GM18873 (cell line): ENCODE measurements at regions not wholly inside any gene's neighbourhood (a gene's known extent, or its start where the extent isn't known, plus 50 kb on each side); places are given as distances from the start of the nearest gene placed in this dataset.
A peak's percentile ranks its signal among the peaks of the same experiment; 100 is the strongest.

ENCODE experiments used
- ATAC-seq: cut with Tn5 transposase; IDR thresholded peaks from one replicate; pipeline ENCODE4 v1.9.1; 2021; ENCODE audit warnings: mild to moderate bottlenecking, moderate library complexity, moderate number of reproducible peaks; ENCODE audit not compliant: unreplicated experiment, low FRiP score

DNA sequence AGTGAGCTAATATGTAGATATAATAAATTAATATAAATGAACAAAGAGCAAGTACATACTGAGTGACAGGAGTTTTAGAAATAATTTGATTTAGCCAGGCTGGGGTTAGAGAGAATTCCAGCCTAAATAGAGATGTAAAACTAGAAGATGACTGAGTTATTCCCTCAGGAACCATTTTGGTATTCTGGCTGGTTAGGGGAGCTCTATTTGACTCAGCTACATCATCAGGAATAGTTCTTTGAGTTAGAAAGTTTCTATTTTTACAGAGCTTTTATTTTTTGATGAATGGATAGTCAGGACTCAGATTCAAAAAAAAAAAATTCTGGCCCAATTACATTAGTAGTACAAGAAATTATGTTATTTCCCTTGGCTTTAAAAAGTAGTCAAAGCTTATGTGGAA lies 180.4 kb upstream of the MID1 start:
- ATAC-seq: no peak

GRCh38 chrX:10811111-10811510 lies 190.7 kb upstream of the MID1 start:
- no peak for ATAC-seq

GRCh38 chrX:10813761-10814160 lies 193.4 kb upstream of the MID1 start:
- no peak for ATAC-seq

- ATAC-seq: no peak
These were observed 198.3 kb upstream of the MID1 start for GRCh38 chrX:10818651-10819050.

- no peak for ATAC-seq
These were observed 199.6 kb upstream of the MID1 start for GRCh38 chrX:10819973-10820372.

- ATAC-seq: no peak
These were observed 200.9 kb upstream of the MID1 start for GRCh38 chrX:10821293-10821692.

GRCh38 chrX:10828036-10828435 lies 207.7 kb upstream of the MID1 start:
- no peak for ATAC-seq

GRCh38 chrX:10828640-10829039 lies 208.3 kb upstream of the MID1 start:
- ATAC-seq: no peak

DNA sequence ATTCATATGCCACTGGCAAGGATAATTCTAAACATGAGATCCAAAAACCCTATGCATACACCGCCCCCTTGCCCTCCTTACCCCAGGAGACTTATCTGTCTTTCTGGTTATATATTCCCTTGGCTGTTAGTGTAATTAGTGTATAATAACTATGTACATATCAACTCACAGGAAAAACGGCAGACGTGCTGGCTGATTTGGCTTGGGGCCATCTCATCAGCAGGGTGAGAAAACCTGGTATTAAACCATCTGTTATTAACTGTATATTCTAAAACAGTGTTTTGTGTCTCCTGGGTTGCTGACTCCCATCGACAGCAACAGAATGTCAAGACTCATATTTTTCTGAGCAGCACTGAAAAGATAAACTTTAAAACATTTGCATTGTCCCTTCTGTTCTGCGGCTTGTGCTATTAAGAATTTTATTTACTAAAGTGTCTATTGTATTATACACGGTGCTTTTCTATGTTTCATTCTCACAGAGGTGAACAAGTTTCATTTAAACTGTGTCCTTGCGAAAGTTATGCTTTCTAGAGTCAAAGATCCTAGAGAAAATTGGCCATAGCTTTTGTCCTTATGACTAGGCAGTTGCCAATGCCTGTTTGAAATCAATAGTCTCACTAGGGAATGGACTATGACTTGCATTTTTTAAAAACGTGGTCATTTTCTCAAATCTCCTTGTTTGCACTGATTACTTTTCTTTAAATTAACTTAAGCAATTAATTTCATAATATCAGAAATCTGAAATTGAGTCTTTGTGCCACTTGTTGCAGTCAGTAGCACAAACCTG lies 211.5 kb upstream of the MID1 start:
- ATAC-seq: no peak

DNA sequence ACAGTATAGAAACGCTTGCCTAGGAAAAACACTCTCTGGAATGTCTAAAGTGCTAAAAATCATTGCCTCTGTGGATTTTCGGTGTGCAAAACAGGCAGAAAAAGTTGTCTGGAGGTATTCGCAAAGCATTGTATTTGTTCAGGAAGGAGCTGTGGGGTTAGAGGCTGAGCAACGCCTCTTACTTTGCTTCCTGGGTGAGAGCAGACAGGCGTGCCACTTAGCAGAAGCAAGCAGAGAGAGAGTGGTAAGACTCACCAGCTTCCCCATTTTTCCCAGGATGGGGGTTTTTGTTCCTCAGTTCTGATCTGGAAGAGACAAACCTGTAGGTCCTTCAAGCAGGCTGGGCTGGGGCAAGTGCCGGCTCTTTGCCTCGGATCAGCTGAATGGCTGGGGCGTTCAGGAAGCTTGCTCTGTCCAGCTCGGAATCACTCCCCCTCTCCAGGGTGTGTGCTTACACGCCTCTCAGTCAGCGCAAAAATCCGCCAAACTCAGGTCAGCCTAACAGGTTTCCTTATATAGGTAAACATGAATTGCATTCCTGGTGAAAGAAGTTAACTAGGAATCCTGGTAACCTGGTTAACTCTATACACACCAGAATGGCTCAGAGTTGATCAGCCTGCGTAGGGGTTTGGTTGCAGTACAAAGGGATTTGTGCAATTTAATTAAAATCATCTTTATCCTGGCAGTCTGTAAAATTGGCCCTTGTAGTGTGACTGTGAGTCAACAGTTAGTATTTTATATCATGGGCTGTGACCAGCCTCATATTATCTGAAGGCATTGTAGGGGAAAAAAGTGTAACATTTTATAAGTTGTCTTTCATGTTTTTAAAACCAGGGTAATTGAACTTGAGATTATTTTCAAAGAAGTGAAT lies 213.1 kb upstream of the MID1 start:
- no peak for ATAC-seq

- ATAC-seq: no peak
These were observed 221.2 kb upstream of the MID1 start for GRCh38 chrX:10841579-10841978.

GRCh38 chrX:10842646-10843045 lies 222.3 kb upstream of the MID1 start:
- ATAC-seq: no peak

GRCh38 chrX:10847333-10847732 lies 226.9 kb upstream of the MID1 start:
- ATAC-seq: no peak

DNA sequence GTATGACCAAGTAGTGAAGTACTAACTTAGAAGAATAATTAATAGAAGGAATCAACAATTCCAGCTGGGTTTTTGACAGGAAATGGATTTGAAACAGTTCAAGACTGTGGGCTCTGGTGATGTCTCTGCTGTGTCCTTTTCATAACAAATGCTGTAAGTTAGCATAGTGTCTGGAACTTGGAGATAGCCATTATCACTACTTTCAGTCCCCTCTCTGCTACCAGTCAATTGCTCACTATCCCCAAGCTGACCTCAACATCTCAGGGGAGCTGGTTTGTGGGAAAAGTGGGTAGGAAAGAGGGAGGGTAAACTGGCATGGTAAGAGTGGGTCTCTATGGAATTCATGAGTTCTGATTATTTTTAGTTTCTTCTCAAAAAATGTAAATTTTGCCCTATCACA lies 231.4 kb upstream of the MID1 start:
- ATAC-seq: no peak

DNA sequence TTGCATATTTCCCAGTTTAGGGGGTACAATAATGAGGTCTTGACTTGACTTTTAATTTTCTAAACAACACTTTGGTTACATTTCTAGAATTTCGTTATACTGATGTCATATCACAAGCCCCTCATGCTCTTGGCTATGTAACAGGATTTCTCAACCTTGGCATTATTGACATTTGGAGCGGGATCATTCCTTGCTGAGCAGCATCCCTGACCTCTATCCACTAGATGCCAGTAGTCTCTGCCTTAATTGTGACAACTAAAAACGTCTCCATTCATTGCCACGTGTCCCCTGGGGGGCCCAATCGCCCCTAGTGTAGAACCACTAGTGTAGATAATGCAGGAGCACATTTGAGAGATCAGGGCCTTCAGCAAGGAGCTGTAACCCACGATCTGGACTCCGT lies 234.2 kb upstream of the MID1 start:
- no peak for ATAC-seq

DNA sequence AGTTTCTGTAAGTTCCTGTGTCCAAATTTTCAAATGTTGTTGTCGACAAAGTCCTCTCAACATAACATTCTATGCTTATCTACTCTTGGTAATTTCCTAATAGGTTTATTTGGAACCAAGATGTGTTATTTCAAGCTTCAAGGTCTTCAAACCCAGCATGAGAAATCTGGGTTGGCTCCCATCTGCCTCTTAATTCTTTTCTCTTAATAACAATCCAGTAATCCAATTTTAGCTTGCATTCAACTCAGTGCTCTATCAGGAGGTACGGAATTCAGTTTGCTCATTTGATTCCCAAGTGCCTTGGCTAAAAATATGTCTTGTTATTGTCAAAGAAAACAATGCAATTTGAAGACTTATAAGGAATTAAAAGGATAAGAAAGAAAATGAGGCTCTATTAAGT lies 235.5 kb upstream of the MID1 start:
- ATAC-seq: no peak

DNA sequence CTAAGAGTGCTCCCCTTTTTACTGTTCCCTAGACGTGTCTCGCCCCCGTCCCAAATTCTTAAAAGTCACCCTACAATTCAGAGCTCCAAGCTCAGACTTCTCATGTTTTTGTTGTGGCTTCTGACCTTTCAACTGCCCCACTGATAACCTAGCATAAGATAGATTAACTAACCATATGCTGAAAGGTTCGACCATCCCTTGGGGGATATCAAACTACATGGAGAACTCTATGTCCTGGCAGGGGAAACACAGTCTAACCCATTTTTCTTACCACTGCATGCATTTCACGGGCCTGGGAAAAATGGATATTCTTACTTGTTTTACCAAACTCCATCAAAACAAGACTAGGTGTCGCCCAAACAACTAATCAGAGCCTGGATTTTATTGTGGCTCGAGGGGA lies 236.4 kb upstream of the MID1 start:
- no peak for ATAC-seq

DNA sequence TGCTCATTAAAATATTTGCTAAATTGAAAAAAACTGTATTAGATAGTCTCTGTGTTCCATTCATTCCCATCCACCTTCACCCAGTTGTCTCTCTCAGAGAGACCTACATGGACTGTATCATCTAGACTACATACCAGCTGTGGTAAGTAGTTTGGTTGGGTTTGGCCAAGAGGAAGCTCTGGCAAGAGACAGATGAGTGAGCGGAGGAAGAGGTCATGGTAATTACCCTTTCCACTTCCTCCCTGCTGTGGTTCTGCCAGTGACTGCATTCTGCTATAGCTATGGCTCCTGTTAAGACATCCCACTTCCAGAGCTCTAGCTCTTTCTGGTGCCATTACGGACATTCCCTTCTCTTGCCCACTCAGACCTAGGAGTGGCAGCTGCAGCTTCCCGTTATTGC lies 239.0 kb upstream of the MID1 start:
- ATAC-seq: no peak

GRCh38 chrX:10875995-10876394 lies 235.1 kb upstream of the HCCS start:
- ATAC-seq: peak; percentile 53

DNA sequence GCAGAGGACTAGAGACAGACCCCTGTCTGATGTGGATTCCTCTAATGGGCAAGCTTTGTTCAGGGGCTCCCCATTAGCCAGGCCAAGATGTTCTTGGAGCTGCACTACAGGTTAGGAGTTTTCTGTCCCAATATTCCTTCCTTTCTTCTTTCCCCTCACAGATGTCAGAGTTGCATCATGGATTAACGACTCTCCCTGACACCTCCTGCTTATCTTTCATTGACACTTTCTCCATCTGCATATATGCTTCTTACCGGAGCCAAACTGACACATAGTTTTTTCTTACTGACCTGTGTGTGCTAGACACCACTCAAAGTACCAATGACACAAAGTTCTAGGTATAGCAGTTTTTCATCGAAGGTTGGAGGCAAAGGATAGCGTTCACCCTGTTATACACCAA lies 228.6 kb upstream of the HCCS start:
- no peak for ATAC-seq

DNA sequence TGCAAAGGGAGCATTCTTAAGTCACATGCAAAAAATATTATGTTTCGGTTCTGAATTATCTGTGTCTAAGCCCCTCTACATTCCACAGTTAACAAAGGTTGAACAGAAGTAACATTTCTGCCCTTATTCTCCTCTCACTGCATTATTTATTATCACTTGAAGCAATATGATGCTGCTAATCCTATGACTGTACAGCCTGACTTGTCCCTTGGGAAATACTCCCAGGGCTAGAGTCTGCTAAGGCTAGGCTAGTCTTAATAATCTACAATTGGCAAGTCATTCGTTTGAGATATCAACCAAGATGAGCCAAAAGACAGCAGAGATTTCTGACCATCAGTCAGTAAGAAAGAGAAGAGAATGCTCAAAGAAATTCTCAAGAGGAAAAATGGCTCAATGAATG lies 226.9 kb upstream of the HCCS start:
- no peak for ATAC-seq
